ENCODE measurements at regions not wholly inside any gene's neighbourhood (a gene's known extent, or its start where the extent isn't known, plus 50 kb on each side); places are given as distances from the start of the nearest gene placed in this dataset.

DNA sequence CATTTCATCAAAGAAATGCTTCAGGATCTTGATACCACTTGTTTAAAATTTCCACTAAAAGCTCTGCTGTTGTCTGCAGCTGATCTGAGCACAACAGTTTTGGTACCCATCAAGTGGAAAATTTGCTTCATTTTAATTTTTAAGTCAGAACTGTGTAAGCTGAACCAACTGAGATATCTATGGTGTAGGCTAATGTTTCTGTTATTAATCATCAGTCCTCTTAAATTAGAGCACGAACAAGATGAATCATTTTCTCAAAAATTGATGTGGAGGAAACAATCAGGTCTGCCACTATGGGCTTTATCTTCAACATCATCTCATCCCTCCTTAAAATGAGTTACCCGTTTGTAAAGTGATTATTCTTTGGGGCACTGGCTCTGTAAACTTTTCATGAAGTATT is 221.5 kb upstream of the NBEA start:
- DNase-seq (ENCODE audit: low read depth) = no peak
- no peak overlapping the region for H3K4me3 ChIP-seq (ENCODE audit: low read depth, low read length)
- TF ChIP-seq, protein P1, sequence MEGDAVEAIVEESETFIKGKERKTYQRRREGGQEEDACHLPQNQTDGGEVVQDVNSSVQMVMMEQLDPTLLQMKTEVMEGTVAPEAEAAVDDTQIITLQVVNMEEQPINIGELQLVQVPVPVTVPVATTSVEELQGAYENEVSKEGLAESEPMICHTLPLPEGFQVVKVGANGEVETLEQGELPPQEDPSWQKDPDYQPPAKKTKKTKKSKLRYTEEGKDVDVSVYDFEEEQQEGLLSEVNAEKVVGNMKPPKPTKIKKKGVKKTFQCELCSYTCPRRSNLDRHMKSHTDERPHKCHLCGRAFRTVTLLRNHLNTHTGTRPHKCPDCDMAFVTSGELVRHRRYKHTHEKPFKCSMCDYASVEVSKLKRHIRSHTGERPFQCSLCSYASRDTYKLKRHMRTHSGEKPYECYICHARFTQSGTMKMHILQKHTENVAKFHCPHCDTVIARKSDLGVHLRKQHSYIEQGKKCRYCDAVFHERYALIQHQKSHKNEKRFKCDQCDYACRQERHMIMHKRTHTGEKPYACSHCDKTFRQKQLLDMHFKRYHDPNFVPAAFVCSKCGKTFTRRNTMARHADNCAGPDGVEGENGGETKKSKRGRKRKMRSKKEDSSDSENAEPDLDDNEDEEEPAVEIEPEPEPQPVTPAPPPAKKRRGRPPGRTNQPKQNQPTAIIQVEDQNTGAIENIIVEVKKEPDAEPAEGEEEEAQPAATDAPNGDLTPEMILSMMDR (IDR thresholded peaks at IDR 0.05; ENCODE audit: insufficient read depth, low read length) = no peak

GRCh38 chr13:34721631-34722595 is 220.2 kb upstream of the NBEA start:
- no peak for DNase-seq (ENCODE audit: low read depth)
- no peak overlapping the region for H3K4me3 ChIP-seq (ENCODE audit: low read depth, low read length)
- TF ChIP-seq, protein P1 (IDR thresholded peaks at IDR 0.05; ENCODE audit: insufficient read depth, low read length) = no peak

DNA sequence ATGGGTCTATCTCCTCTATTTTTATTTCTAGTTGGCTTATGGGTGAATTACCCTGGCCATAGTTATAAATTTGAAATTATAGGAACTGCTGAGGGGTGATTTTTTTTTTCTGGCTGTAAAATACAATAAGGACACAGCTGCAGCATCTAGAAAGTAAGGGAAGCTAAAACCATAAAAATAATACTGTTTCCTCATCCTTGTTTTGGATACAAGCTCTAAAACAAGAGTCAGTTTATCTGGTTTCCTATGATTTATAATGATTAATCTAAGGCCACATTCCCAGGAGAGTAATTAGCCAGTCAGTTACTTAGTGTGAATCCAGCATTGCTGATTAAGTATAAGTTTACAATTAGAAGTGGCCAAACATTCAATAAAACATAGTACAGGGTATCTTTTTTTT is 219.1 kb upstream of the NBEA start:
- TF ChIP-seq, protein P1 (IDR thresholded peaks at IDR 0.05; ENCODE audit: insufficient read depth, low read length) = no peak
- H3K4me3 ChIP-seq (ENCODE audit: low read depth, low read length) = no peak overlapping the region
- no peak for DNase-seq (ENCODE audit: low read depth)

DNA sequence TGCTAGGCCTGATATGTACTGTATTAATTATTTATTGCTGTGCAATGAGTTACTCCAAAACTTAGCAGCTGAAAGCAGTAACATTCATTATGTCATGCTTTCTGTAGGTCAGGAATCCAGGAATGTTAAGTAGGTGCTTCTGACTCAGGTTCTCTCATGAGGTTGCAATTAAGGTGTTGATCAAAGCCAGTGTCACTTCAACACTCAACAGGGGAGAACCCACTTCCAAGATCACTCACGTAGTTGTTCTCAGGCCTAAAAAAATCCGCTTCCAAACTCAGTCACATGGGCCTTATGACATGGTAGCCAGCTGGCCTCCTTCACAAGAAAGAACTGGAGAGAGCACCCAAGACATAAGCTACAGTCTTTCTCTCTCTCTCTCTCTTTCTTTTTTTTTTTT is 211.1 kb upstream of the NBEA start:
- no peak overlapping the region for H3K4me3 ChIP-seq (ENCODE audit: low read depth, low read length)
- no peak for DNase-seq (ENCODE audit: low read depth)
- TF ChIP-seq, protein P1 (IDR thresholded peaks at IDR 0.05; ENCODE audit: insufficient read depth, low read length) = no peak

GRCh38 chr13:34731486-34731885 is 210.6 kb upstream of the NBEA start:
- no peak overlapping the region for H3K4me3 ChIP-seq (ENCODE audit: low read depth, low read length)
- TF ChIP-seq, protein P1 (IDR thresholded peaks at IDR 0.05; ENCODE audit: insufficient read depth, low read length) = no peak
- DNase-seq (ENCODE audit: low read depth) = no peak

GRCh38 chr13:34733721-34734120 is 208.3 kb upstream of the NBEA start:
- TF ChIP-seq, protein P1 (IDR thresholded peaks at IDR 0.05; ENCODE audit: insufficient read depth, low read length) = no peak
- H3K4me3 ChIP-seq (ENCODE audit: low read depth, low read length) = no peak overlapping the region
- peak; percentile 42 for DNase-seq (ENCODE audit: low read depth)
